ENCODE measurements at regions not wholly inside any gene's neighbourhood (a gene's known extent, or its start where the extent isn't known, plus 50 kb on each side); places are given as distances from the start of the nearest gene placed in this dataset.

DNA sequence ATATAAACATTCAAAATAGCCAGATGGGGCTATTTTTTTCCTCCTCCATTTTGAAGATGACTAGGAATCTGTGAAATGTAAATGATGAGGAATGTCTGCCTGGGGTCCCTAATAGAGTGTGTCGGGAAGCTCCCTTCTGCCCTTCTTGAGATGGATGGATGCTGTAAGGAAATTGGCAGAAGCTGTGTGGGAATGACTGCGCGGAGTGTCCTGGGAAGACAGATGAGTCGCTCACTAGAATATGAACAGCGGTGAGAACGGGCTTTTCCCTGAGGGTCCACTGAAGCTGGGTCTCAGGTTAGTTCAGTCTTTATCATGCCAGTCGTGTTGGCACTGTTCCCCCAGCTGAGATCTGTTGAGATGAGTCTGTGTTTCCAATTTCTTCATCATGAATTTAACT is 75.1 kb upstream of the PLPP4 start:
- TF ChIP-seq, protein P1, sequence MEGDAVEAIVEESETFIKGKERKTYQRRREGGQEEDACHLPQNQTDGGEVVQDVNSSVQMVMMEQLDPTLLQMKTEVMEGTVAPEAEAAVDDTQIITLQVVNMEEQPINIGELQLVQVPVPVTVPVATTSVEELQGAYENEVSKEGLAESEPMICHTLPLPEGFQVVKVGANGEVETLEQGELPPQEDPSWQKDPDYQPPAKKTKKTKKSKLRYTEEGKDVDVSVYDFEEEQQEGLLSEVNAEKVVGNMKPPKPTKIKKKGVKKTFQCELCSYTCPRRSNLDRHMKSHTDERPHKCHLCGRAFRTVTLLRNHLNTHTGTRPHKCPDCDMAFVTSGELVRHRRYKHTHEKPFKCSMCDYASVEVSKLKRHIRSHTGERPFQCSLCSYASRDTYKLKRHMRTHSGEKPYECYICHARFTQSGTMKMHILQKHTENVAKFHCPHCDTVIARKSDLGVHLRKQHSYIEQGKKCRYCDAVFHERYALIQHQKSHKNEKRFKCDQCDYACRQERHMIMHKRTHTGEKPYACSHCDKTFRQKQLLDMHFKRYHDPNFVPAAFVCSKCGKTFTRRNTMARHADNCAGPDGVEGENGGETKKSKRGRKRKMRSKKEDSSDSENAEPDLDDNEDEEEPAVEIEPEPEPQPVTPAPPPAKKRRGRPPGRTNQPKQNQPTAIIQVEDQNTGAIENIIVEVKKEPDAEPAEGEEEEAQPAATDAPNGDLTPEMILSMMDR (IDR thresholded peaks at IDR 0.05): no peak
- no peak for TF ChIP-seq POLR2AphosphoS5 (IDR thresholded peaks at IDR 0.05; ENCODE audit: insufficient read depth in 1 of 2, low read depth in 1 of 2)
